HCT116 (cell line): ENCODE measurements at regions not wholly inside any gene's neighbourhood (a gene's known extent, or its start where the extent isn't known, plus 50 kb on each side); places are given as distances from the start of the nearest gene placed in this dataset.

Experiments
- ATAC-seq: fragments of 200-7000 bp; cut with Tn5 transposase; 2 replicates; pipeline ENCODE4 v1.9.1; 2020; ENCODE audit warnings: mild to moderate bottlenecking, moderate library complexity
- BruUV-seq: library from RNA; stranded (reverse); fragments of 400-500 nt; replicated peaks from 2 replicates; lab custom pipeline; 2021; lab: Mats Ljungman, UMichigan
- CTCF ChIA-PET: fragments of 300-600 bp; sonication (Branson Sonifier 250); formaldehyde crosslinking; loops from one replicate; lab custom pipeline; 2021; ENCODE audit warnings: antibody characterized with exemption; lab: Charles Lee
- POLR2A ChIA-PET: fragments of 300-600, 350-600 bp; sonication (Branson Sonifier 250); formaldehyde crosslinking; loops from one replicate; lab custom pipeline; 2021; ENCODE audit warnings: antibody characterized with exemption; lab: Charles Lee
- RAD21 ChIA-PET, 2 experiments: fragments of 300-600 bp; sonication (Branson Sonifier 250); formaldehyde crosslinking; loops; one replicate each; lab custom pipeline; 2023; ENCODE audit warnings: low total read pairs in 2 of 2; ENCODE audit not compliant: uncharacterized antibody in 2 of 2, unreplicated experiment in 2 of 2, low non-redundant PET in 1 of 2; lab: Charles Lee
- DNase-seq: peaks from one replicate; pipeline ENCODE4 v3.0.0-alpha.2; 2010; ENCODE audit warnings: low read depth, low spot score
- H2AFZ ChIP-seq: fragments of 200-600 bp; shearing (Covaris generic), sonication (generic); 2 replicates; pipeline ENCODE4 v1.6.1; 2017; ENCODE audit warnings: low read depth, mixed run types, mixed read lengths, antibody characterized with exemption, low read length; ENCODE audit not compliant: poor library complexity, severe bottlenecking
- H3K27ac ChIP-seq: 2 replicates; pipeline ENCODE4 v1.5.1; 2012; ENCODE audit warnings: low read depth, low read length
- H3K27me3 ChIP-seq: fragments of 200-600 bp; sonication (generic); 2 replicates; pipeline ENCODE4 v1.6.1; 2016; ENCODE audit warnings: mixed run types, low read length, mixed read lengths; ENCODE audit not compliant: insufficient read depth
- H3K36me3 ChIP-seq, 2 experiments: fragments of 200-500 bp in 1 of 2; fragments of 200-600 bp in 1 of 2; sonication (Bioruptor generic) in 1 of 2; sonication (generic) in 1 of 2; 2 replicates each; pipeline versions ENCODE4 v1.5.1 to v1.6.1; 2014 to 2016; ENCODE audit warnings: low read length in 2 of 2, inconsistent platforms in 1 of 2, mixed read lengths in 1 of 2, mixed run types in 1 of 2; ENCODE audit not compliant: insufficient read depth in 2 of 2, control insufficient read depth in 1 of 2
- H3K4me1 ChIP-seq, 2 experiments: fragments of 200-600 bp in 1 of 2; sonication (generic) in 1 of 2; 2 replicates each; pipeline versions ENCODE4 v1.5.1 to v1.6.1; 2012 to 2017; ENCODE audit warnings: low read length in 2 of 2, inconsistent platforms in 1 of 2, mild to moderate bottlenecking in 1 of 2, mixed read lengths in 1 of 2, mixed run types in 1 of 2, moderate library complexity in 1 of 2; ENCODE audit not compliant: insufficient read depth in 2 of 2, control insufficient read depth in 1 of 2
- H3K4me2 ChIP-seq: fragments of 200-600 bp; sonication (generic); 2 replicates; pipeline ENCODE4 v1.6.1; 2017; ENCODE audit warnings: mixed run types, low read length, mixed read lengths
- H3K4me3 ChIP-seq, 2 experiments: fragments of 200-600 bp in 1 of 2; sonication (generic) in 1 of 2; replicated peaks in 1 of 2; 2 replicates each; pipeline ENCODE4 v1.5.1; 2011 to 2016; ENCODE audit warnings: low read length in 2 of 2, control low read depth in 1 of 2, low read depth in 1 of 2, mild to moderate bottlenecking in 1 of 2, mixed read lengths in 1 of 2, mixed run types in 1 of 2
- H3K79me2 ChIP-seq: fragments of 200-600 bp; sonication (generic); 2 replicates; pipeline ENCODE4 v1.6.1; 2017; ENCODE audit warnings: mild to moderate bottlenecking, mixed run types, low read length, moderate library complexity, mixed read lengths; ENCODE audit not compliant: insufficient read depth
- H3K9ac ChIP-seq: fragments of 200-600 bp; sonication (generic); 2 replicates; pipeline ENCODE4 v1.6.1; 2016; ENCODE audit warnings: low read length, mixed read lengths
- H3K9me2 ChIP-seq: fragments of 200-600 bp; sonication (generic), shearing (Covaris generic); 2 replicates; pipeline ENCODE4 v1.6.1; 2017; ENCODE audit warnings: mixed run types, mild to moderate bottlenecking, moderate library complexity; ENCODE audit not compliant: insufficient read depth
- H3K9me3 ChIP-seq, 2 experiments: fragments of 200-500 bp in 1 of 2; fragments of 200-600 bp in 1 of 2; sonication (Bioruptor generic) in 1 of 2; sonication (generic) in 1 of 2; 2 replicates each; pipeline ENCODE4 v1.6.1; 2014 to 2017; ENCODE audit warnings: low read length in 2 of 2, mixed read lengths in 2 of 2, inconsistent platforms in 1 of 2, low read depth in 1 of 2, mild to moderate bottlenecking in 1 of 2, mixed run types in 1 of 2, moderate library complexity in 1 of 2; ENCODE audit not compliant: control insufficient read depth in 1 of 2, insufficient read depth in 1 of 2
- H4K20me1 ChIP-seq: fragments of 200-600 bp; sonication (generic), shearing (Covaris generic); 2 replicates; pipeline ENCODE4 v1.6.1; 2017; ENCODE audit warnings: mixed run types, mild to moderate bottlenecking, moderate library complexity; ENCODE audit not compliant: insufficient read depth
- CBX3 ChIP-seq: IDR thresholded peaks from 2 replicates; pipeline ENCODE4 v1.6.1; 2012; ENCODE audit warnings: low read depth
- CEBPB ChIP-seq: IDR thresholded peaks from 2 replicates; pipeline ENCODE4 v1.6.1; 2012; ENCODE audit warnings: low read depth
- EZH2 ChIP-seq: fragments of 200-600 bp; sonication (generic); IDR thresholded peaks from 2 replicates; pipeline ENCODE4 v1.6.1; 2017; ENCODE audit warnings: antibody characterized with exemption, mixed run types
- EZH2phosphoT487 ChIP-seq: fragments of 200-600 bp; IDR thresholded peaks from 2 replicates; pipeline ENCODE4 v1.6.1; 2018; ENCODE audit warnings: antibody characterized with exemption, borderline replicate concordance
- JUND ChIP-seq: IDR thresholded peaks from 2 replicates; pipeline ENCODE4 v1.6.1; 2012
- RAD21 ChIP-seq: IDR thresholded peaks from 2 replicates; pipeline ENCODE4 v1.6.1; 2012; ENCODE audit warnings: low read depth, mild to moderate bottlenecking
- SP1 ChIP-seq: IDR thresholded peaks from 2 replicates; pipeline ENCODE4 v1.6.1; 2012; ENCODE audit warnings: low read depth
- ZFX ChIP-seq: fragments of 450-650 bp; IDR thresholded peaks from 2 replicates; pipeline ENCODE4 v1.6.1; 2017
- ZNF274 ChIP-seq: fragments of 200-500 bp; sonication (Bioruptor generic); IDR thresholded peaks from 2 replicates; pipeline ENCODE4 v1.6.1; 2014; ENCODE audit warnings: mild to moderate bottlenecking, low read depth, low read length, inconsistent platforms
- intact Hi-C: fragments of 100-400 bp; cut with micrococcal nuclease; formaldehyde crosslinking; loops from 2 replicates; pipeline ENCODE4 v1.10.0; 2022
- TF ChIP-seq, protein P1 (sequence below): IDR thresholded peaks from 2 replicates; pipeline ENCODE4 v1.6.1; 2012
- TF ChIP-seq, protein P2 (sequence below): IDR thresholded peaks from 2 replicates; pipeline ENCODE4 v1.6.1; 2011; ENCODE audit warnings: mild to moderate bottlenecking, low read length, moderate library complexity; ENCODE audit not compliant: insufficient replicate concordance; ENCODE audit errors: extremely low read depth

DNA sequence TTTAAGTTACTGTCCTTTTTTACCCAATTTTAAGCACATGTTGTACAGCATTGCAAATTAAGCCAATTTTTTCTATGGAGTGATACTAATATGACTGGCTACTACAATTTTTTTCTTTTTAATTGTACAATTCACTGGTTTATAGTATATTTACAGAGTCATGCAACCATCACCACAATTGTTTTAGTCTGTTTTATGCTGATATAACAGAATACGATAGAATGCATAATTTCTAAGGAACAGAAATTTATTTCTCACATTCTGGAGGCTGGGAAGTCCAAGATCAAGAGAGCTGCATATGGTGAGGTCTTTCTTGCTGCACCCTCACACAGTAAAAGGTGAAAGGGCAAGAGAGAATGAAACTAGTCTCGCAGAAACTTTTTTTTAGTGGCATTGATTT is 125.3 kb downstream of the GLUD2 start (continued):
- no peak for TF ChIP-seq SP1
- TF ChIP-seq, protein P1, sequence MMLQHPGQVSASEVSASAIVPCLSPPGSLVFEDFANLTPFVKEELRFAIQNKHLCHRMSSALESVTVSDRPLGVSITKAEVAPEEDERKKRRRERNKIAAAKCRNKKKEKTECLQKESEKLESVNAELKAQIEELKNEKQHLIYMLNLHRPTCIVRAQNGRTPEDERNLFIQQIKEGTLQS, result no peak

DNA sequence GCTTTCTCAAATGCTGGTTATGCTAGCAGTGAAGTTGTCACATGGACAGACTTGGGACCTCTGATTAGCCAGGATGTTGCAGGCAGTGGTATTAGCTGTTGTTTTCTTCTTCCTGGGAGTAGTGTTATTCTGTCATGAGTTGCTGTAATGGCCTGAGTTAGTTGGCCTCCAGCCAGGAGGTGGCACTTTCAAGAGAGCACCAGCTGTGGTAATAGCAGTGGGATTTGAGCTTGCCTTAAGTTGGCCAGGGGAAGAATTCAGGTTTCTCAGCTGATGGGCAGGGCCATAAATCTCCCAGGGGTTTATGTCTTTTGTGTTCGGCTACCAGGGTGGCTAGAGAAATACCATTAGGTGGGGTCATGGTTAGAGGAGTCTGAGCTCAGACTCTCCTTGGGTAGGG is 132.6 kb downstream of the GLUD2 start:
- DNase-seq, result no peak
- no peaks in the 10 kb centered on the region for H3K36me3 ChIP-seq

More for the DNA sequence above, 132.6 kb downstream of the GLUD2 start:
- BruUV-seq, result no TSS peak
- CTCF ChIA-PET, result no interaction called here
- TF ChIP-seq JUND, result no peak
- no peak for TF ChIP-seq CBX3
- no peak for TF ChIP-seq ZFX
- TF ChIP-seq ZNF274, result no peak
- TF ChIP-seq EZH2, result no peak
- no peak for TF ChIP-seq EZH2phosphoT487
- no peak for TF ChIP-seq RAD21
- TF ChIP-seq, protein P2, sequence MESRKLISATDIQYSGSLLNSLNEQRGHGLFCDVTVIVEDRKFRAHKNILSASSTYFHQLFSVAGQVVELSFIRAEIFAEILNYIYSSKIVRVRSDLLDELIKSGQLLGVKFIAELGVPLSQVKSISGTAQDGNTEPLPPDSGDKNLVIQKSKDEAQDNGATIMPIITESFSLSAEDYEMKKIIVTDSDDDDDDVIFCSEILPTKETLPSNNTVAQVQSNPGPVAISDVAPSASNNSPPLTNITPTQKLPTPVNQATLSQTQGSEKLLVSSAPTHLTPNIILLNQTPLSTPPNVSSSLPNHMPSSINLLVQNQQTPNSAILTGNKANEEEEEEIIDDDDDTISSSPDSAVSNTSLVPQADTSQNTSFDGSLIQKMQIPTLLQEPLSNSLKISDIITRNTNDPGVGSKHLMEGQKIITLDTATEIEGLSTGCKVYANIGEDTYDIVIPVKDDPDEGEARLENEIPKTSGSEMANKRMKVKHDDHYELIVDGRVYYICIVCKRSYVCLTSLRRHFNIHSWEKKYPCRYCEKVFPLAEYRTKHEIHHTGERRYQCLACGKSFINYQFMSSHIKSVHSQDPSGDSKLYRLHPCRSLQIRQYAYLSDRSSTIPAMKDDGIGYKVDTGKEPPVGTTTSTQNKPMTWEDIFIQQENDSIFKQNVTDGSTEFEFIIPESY, result no peak
- TF ChIP-seq CEBPB, result no peak
- Histone ChIP-seq H2AFZ (no peak overlapping the region), H4K20me1 (no peaks in the 10 kb centered on the region), H3K4me3 (no peak overlapping the region), H3K79me2 (no peaks in the 10 kb centered on the region), H3K4me1 (no peaks in the 10 kb centered on the region), H3K4me2 (no peak overlapping the region), H3K9ac (no peak overlapping the region), H3K27ac (no peak overlapping the region), H3K9me3 (no peaks in the 10 kb centered on the region), H3K27me3 (no peaks in the 10 kb centered on the region), H3K9me2 (no peaks in the 10 kb centered on the region)
- RAD21 ChIA-PET, result no interaction called here
- ATAC-seq, result no peak
- POLR2A ChIA-PET, result interaction anchor here (0.6 kb wide), 1 partner anchor 602 kb away, joined by 3 read pairs; no protein-coding TSS in a partner anchor
- intact Hi-C loops, result no loop called here
